GM18873 (cell line): ENCODE measurements at regions not wholly inside any gene's neighbourhood (a gene's known extent, or its start where the extent isn't known, plus 50 kb on each side); places are given as distances from the start of the nearest gene placed in this dataset.
"Not testable (repeated sequence)": the region's sequence is repeated elsewhere in the genome, so short reads cannot be mapped to it uniquely, and the experiment has no call there.

Experiments
- ATAC-seq: cut with Tn5 transposase; IDR thresholded peaks from one replicate; pipeline ENCODE4 v1.9.1; 2021; ENCODE audit warnings: mild to moderate bottlenecking, moderate library complexity, moderate number of reproducible peaks; ENCODE audit not compliant: unreplicated experiment, low FRiP score

- no peak for ATAC-seq
These were observed 868.3 kb downstream of the RAB28 start for GRCh38 chr4:12615822-12616221.

DNA sequence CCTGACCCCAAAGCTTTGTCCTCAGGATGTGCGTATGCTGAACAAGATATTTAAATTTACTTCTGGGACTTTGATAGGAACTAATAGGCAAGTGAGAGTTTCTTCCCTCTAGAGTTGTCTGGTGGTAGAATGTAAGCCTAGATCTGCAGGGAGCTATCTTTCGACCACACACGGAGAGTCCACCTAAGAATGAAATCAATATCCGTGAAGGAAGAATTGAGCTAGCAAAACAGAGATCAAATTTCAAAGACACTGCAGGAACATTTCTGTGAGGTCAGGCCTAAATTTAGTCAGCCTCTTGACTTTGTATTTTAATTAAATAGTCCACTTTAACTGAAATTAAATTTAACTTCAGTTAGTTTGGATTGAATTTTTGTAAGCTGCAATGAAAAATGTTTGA, 871.3 kb downstream of the RAB28 start:
- no peak for ATAC-seq

DNA sequence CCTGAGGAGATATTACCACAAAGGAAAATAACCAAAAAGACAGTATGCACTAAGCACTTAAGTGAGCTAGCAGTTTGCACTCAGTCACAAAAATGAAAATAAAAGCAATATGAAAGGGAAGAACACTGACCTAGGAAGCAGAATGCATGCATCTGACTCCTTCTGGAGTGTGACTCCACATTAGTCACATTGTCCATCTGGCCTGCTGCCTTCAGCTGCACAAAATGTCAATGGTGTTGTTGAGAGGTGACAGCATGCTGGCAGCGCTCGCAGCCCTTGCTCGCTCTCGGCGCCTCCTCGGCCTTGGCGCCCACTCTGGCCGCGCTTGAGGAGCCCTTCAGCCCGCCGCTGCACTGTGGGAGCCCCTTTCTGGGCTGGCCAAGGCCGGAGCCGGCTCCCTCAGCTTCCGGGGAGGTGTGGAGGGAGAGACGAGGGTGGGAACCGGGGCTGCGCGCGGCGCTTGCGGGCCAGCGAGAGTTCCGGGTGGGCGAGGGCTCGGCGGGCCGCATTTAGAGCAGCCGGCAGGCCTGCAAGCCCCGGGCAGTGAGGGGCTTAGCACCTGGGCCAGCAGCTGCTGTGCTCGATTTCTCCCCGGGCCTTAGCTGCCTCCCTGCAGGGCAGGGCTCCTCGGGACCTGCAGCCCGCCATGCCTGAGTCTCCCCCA, 874.8 kb downstream of the RAB28 start:
- not testable (repeated sequence) for ATAC-seq

DNA sequence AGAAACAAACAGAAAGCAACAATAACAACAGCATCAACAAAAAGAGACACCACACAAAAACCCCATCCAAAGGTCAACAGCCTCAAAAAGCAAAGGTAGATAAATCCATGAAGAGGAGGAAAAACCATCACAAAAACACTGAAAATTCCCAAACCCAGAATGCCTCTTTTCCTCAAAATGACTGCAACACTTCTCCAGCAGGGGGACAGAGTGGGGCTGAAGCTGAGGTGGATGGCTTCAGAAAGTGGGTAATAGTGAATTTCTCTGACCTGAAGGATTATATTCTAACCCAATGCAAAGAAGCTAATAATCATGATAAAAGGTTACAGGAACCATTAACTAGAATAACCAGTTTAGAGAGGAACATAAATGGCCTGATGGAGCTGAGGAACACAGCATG, 888.2 kb downstream of the RAB28 start:
- no peak for ATAC-seq

- no peak for ATAC-seq
These were observed 888.7 kb downstream of the RAB28 start for GRCh38 chr4:12595489-12595888.

DNA sequence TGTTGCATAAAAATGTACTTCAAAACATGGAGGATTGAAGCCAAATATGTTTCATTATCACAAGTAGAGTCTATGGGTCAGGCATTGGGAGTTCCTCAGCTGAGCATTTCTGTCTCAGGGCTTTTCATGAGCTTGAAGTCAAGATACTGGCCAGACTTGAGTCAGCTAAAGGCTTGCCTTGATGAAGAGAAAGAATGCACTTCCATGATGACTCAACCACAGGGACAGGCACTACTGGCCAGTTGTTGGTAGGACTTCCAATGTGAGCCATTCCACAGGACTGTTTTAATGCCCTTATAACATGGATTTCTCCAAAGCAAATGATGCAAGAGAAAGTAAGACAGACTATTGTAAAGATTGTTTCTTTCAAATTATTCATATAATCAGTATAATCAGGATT, 895.6 kb downstream of the RAB28 start:
- ATAC-seq: no peak

DNA sequence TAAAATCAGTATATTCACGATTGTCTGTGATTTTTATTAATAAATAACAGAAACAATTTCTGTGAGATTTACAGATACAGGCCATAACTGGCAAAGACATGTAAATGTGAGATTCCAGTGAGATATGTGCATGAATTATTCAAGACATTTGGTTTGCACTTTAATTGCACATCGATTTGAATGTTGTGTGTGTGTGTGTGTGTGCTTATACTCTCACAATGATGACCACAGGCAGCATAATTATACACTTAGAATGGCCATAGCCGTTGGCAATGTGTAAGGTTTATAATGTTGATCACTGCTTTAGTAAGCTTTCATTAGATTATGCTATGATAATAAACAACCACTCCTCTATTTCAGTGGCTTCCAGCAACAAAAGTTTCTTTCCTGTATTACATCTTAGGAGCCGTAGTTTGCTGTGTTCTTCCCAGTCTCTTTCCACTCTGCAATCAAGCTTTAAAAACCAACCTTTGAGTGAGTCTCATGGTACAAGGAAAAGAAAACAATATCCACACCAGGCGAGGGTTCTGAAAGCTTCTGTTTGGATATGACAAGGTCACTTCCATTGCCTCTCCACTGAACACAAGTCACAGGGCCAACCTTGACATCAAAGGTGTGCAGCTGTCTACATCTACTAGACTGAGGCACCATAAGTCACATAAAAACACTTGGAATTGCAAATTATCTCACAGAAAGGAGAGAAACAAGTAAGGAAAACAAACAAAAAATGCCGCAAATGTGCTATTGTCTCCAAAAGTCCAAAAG, 897.7 kb downstream of the RAB28 start:
- ATAC-seq: no peak

DNA sequence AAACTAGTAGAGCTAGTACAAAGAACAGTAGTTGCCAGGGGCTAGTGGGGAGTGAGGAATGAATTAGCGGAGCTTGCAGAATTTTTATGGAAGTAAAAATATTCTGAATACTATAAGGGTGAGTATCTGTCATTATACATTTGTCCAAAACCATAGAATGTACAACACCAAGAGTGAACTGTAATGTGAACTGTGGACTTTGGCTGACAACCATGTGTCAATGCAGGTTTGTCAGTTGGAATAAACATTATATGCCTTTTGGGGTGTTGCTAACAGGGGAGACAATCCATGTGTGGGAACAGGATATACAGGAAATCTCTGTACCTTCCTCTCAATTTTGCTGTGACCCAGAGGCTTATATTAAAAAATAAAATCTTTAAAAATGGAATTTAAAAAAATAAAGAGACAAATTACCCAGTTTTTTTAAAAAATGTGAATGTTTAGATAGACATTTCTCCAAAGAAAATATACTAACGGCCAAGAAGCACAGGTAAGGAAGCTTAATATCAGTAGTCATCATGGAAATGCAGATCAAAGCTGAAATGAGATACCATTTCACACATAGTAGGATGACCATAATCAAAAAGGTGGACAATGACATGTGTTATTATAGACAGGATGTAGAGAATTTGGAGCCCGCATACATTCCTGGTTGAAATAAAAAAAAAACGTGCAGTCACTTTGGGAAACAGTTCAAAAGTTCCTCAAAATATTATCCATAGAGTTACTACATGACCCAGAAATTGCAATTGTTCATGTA, 899.8 kb downstream of the RAB28 start:
- no peak for ATAC-seq

GRCh38 chr4:12583275-12583674, 900.9 kb downstream of the RAB28 start:
- no peak for ATAC-seq

GRCh38 chr4:12580787-12581186, 903.4 kb downstream of the RAB28 start:
- ATAC-seq: no peak

DNA sequence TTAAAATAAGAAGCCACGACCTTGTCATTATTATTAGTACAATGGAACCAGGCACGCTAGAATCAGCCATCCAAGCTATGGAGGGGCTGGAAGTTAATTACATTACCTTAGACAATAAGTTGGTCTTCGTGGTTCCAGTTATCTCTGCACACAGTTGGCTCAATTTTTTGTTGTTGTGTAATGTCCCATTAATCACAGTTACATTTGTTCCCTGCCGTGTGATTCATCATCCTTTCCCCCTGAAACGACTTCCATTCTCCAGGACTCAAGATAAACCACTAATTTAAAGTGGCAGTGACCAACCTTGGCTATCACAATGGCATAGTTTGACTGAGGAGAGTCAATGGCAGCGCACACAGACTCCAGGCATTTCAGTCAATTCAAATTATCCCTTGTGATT, 905.0 kb downstream of the RAB28 start:
- ATAC-seq: no peak

GRCh38 chr4:12576409-12576808, 907.7 kb downstream of the RAB28 start:
- no peak for ATAC-seq

DNA sequence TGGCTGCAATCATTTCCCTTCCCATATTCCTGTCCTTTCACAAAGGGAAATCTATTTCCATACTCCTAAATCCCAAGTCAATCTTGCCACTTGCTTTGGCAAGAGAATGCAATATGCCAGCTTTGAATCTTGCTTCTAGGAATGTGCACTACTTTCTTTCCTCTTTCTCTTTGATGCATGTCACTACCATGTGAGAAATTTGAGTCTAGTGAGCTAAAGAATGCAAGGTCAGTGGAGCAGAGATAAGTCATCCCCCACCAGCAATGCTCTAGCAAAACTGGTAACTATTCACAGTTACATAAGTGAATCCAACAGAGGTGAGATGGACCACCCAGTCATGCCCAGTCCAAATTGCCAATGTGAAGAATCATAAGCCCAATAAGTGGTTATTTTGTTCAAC, 910.4 kb downstream of the RAB28 start:
- no peak for ATAC-seq

DNA sequence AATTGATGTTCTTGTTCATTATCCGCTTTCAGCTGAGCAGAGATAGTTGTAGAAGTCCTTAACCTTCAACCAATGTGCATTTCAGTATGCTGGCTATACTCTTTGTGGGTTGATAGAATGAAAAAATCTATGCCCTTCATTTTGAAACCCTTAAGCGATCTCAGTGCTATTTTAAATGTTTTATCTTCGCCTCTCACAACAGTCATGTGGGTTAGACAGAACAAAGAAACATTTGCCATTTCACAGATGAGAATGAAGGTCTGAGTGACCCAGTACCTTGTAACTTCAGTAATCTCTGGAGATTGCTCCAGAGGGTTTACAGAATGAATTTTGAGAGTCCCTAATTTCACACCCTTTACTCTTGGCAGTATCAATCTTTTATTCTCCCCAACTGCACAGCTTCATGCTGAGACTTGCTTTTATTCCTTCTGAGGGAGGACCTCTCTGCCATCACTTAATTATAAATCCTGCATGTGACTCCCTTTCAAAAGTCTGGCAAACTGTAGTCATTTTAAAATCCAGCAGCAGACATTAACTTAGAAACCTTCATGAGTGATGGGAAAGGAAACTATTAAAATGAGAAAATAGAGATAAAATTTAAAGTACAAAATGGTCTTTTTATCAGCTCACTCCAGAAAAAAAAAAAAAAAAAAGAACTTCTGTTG, 921.5 kb downstream of the RAB28 start:
- ATAC-seq: no peak

- no peak for ATAC-seq
These were observed 922.1 kb downstream of the RAB28 start for GRCh38 chr4:12562021-12562420.

DNA sequence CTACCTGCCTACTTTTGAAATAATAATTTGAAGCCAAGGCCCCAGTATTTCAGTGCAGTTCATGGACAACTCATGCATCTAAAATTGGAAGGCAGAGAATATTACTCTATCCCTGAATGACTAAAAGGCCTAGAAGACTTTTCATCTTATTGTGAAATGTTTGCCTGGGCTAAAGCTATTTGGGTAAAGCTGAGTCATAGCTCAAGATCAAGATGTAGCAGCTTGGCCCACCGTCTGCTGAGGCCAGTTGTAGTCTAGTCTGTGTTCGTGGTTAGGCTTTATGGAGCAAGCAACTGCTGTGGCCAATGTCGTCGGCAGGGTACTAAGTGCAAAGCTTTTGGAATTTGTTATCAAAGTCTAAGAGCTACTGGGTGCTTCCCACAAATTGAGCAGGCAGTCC, 929.1 kb downstream of the RAB28 start:
- no peak for ATAC-seq

DNA sequence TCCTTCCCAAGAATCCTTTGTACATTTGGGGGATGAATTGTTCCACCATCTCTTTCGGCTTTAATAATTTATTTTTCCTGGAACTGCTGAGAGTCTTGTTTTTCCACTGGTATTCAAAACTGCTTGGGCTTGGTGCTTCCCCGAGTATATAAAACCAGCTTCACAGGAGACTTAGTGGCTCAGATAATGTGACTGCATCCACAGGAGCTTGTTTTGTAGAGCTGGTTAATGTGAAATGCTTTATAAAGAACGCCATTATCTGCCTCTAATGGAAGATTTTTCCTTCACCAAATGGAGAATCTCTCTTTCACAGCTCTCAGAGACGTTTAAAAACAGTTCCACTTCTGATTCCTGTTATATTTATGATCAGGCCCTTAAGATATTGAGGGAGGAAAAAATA, 935.5 kb downstream of the RAB28 start:
- ATAC-seq: no peak

- ATAC-seq: no peak
These were observed 938.3 kb downstream of the RAB28 start for GRCh38 chr4:12545812-12546211.

GRCh38 chr4:12538162-12538561, 946.0 kb downstream of the RAB28 start:
- no peak for ATAC-seq

DNA sequence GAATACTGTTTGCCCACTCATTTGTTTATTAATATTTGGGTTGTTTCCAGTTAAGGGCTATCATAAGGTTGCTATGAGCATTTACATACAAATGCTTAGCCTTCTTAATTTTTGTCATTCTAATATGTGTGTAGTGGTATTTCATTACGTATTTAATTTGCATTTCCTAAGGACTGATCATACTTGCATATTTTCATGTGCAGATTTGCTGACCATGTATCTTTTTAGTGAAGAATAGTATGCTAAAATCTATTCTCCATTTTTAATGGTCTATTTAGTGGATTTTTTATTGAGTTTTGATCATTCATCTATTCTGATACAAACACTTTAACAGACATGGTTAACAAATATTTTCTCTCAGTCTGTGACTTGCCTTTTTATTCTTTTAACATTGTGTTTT, 949.5 kb downstream of the RAB28 start:
- ATAC-seq: no peak

DNA sequence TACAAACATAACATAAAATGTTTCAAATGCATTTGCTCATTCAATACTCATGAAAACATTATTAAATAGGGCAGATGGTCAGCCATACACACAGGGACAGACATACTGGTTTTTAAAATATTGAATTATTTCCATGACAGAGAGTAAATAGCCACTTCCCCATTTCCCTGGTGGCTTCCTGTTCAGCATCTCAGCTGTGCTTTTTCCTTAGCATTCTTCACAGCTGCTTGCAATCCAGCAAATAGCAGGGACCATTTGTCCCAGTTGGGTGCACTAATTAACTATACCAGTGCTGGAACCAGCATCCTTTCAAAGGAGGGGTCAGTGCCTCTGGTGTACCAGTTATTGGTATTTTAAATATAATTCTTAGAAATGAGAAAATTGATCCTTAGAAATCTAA, 964.7 kb downstream of the RAB28 start:
- no peak for ATAC-seq
